Right ventricle myocardium superior (tissue), 1 donor: ENCODE measurements at regions not wholly inside any gene's neighbourhood (a gene's known extent, or its start where the extent isn't known, plus 50 kb on each side); places are given as distances from the start of the nearest gene placed in this dataset.
A peak's percentile ranks its signal among the peaks of the same experiment; 100 is the strongest.

Experiments used
- ATAC-seq: fragments of 200-7000 bp; cut with Tn5 transposase; one replicate; pipeline ENCODE4 v1.9.1; 2020; ENCODE audit warnings: mild to moderate bottlenecking; ENCODE audit not compliant: poor library complexity
- DNase-seq: peaks from one replicate; pipeline ENCODE4 v3.0.0-alpha.2; 2020
- intact Hi-C: fragments of 100-400 bp; cut with DNase I; formaldehyde crosslinking; loops from one replicate; pipeline ENCODE4 v1.11.2; 2022
- donor health status: DM: no; HTN: yes; CAD: no; lungs with severe emphysema.

- no peak for DNase-seq
- intact Hi-C loops: no loop called here
- no peak for ATAC-seq
These were observed 138.1 kb upstream of the ADAMTS5 start for GRCh38 chr21:27104846-27105431.

- intact Hi-C loops: no loop called here
- DNase-seq (no peak), ATAC-seq (no peak)
These were observed 136.9 kb upstream of the ADAMTS5 start for GRCh38 chr21:27103768-27104167.

- ATAC-seq: no peak
- no peak for DNase-seq
- intact Hi-C loops: no loop called here
These were observed 134.6 kb upstream of the ADAMTS5 start for GRCh38 chr21:27101523-27101922.

- ATAC-seq (no peak), DNase-seq (no peak)
- intact Hi-C loops: no loop called here
These were observed 127.5 kb upstream of the ADAMTS5 start for GRCh38 chr21:27094184-27094948.

- no peak for ATAC-seq
- no peak for DNase-seq
- intact Hi-C loops: no loop called here
These were observed 119.7 kb upstream of the ADAMTS5 start for GRCh38 chr21:27086630-27087029.

- DNase-seq (no peak), ATAC-seq (no peak)
- intact Hi-C loops: no loop called here
These were observed 119.3 kb upstream of the ADAMTS5 start for GRCh38 chr21:27086186-27086585.

- ATAC-seq (no peak), DNase-seq (no peak)
- intact Hi-C loops: no loop called here
These were observed 118.5 kb upstream of the ADAMTS5 start for GRCh38 chr21:27085387-27085786.

GRCh38 chr21:27083144-27083543 is 116.3 kb upstream of the ADAMTS5 start:
- DNase-seq: no peak
- intact Hi-C loops: no loop called here

GRCh38 chr21:27082431-27083010 is 115.6 kb upstream of the ADAMTS5 start:
- intact Hi-C loops: no loop called here
- DNase-seq: no peak
- no peak for ATAC-seq

More at GRCh38 chr21:27083144-27083543, 116.3 kb upstream of the ADAMTS5 start:
- no peak for ATAC-seq

GRCh38 chr21:27079636-27080240 is 112.8 kb upstream of the ADAMTS5 start:
- DNase-seq (no peak), ATAC-seq (no peak)
- intact Hi-C loops: no loop called here

GRCh38 chr21:27078915-27079314 is 112.0 kb upstream of the ADAMTS5 start:
- intact Hi-C loops: no loop called here
- ATAC-seq (no peak), DNase-seq (no peak)

GRCh38 chr21:27077501-27077900 is 110.6 kb upstream of the ADAMTS5 start:
- DNase-seq (no peak), ATAC-seq (no peak)
- intact Hi-C loops: no loop called here

- intact Hi-C loops: no loop called here
- DNase-seq: no peak
- no peak for ATAC-seq
These were observed 109.1 kb upstream of the ADAMTS5 start for GRCh38 chr21:27076025-27076424.

- intact Hi-C loops: no loop called here
- ATAC-seq (peak; percentile 58), DNase-seq (no peak)
These were observed 104.2 kb upstream of the ADAMTS5 start for GRCh38 chr21:27070861-27071670.

GRCh38 chr21:27068811-27069210 is 101.9 kb upstream of the ADAMTS5 start:
- intact Hi-C loops: no loop called here
- DNase-seq: no peak

GRCh38 chr21:27067226-27067625 is 100.3 kb upstream of the ADAMTS5 start:
- no peak for DNase-seq
- no peak for ATAC-seq
- intact Hi-C loops: no loop called here

More at GRCh38 chr21:27068811-27069210, 101.9 kb upstream of the ADAMTS5 start:
- ATAC-seq: no peak

- DNase-seq (no peak), ATAC-seq (peak; percentile 29)
- intact Hi-C loops: no loop called here
These were observed 95.6 kb upstream of the ADAMTS5 start for GRCh38 chr21:27062443-27062842.

- ATAC-seq (peak; percentile 85), DNase-seq (no peak)
- intact Hi-C loops: no loop called here
These were observed 94.9 kb upstream of the ADAMTS5 start for GRCh38 chr21:27061770-27062169.

GRCh38 chr21:27060190-27060589 is 93.3 kb upstream of the ADAMTS5 start:
- intact Hi-C loops: no loop called here
- ATAC-seq: no peak
- no peak for DNase-seq
